ENCODE measurements at regions not wholly inside any gene's neighbourhood (a gene's known extent, or its start where the extent isn't known, plus 50 kb on each side); places are given as distances from the start of the nearest gene placed in this dataset.

DNA sequence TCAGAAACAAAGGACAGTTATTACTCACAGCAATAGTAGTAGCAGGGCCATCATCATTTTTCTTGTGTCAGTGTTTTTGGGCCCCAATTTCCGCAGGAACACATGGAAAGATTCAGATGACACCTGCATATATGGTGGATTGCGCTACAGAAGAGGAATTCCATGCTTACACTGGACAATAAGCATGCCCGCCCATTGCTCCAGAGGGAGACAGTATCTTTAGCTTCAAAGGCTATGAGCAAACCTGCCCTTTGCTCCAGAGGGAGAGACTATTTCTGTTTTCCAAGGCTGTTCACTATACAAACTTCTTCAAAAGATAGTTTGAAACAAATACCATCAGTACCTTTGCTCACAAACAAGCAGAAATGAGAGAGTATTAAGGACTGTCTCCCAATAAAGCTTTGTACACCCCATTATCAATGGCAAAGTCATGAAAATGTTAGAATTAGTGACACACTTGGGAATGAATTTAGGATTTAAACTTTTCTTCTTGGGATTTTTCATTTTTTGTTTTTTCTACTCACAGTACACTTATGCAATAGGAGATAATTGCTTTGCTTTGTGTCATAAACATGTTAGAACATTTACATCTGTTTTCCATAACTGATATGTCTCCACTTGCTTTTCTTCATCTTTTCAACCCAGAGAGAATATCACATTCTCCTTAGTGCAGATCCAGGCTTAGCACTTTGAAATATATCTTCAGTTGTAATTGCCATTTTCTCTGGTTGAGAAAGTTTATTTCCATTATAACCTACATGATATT lies 564.5 kb upstream of the ZNF717 start:
- TF ChIP-seq, protein P1, sequence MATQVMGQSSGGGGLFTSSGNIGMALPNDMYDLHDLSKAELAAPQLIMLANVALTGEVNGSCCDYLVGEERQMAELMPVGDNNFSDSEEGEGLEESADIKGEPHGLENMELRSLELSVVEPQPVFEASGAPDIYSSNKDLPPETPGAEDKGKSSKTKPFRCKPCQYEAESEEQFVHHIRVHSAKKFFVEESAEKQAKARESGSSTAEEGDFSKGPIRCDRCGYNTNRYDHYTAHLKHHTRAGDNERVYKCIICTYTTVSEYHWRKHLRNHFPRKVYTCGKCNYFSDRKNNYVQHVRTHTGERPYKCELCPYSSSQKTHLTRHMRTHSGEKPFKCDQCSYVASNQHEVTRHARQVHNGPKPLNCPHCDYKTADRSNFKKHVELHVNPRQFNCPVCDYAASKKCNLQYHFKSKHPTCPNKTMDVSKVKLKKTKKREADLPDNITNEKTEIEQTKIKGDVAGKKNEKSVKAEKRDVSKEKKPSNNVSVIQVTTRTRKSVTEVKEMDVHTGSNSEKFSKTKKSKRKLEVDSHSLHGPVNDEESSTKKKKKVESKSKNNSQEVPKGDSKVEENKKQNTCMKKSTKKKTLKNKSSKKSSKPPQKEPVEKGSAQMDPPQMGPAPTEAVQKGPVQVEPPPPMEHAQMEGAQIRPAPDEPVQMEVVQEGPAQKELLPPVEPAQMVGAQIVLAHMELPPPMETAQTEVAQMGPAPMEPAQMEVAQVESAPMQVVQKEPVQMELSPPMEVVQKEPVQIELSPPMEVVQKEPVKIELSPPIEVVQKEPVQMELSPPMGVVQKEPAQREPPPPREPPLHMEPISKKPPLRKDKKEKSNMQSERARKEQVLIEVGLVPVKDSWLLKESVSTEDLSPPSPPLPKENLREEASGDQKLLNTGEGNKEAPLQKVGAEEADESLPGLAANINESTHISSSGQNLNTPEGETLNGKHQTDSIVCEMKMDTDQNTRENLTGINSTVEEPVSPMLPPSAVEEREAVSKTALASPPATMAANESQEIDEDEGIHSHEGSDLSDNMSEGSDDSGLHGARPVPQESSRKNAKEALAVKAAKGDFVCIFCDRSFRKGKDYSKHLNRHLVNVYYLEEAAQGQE (IDR thresholded peaks at IDR 0.05; ENCODE audit: insufficient read depth in 1 of 2, low read depth in 2 of 2, low read length in 2 of 2), result no peak
- TF ChIP-seq SIN3A (IDR thresholded peaks at IDR 0.05; ENCODE audit: borderline replicate concordance, insufficient read depth, low read length) (no peak), POLR2AphosphoS5 (IDR thresholded peaks at IDR 0.05; ENCODE audit: low read depth, low read length) (no peak), TAF1 (IDR thresholded peaks at IDR 0.05; ENCODE audit: borderline replicate concordance, insufficient read depth, low read length) (no peak)
